Osteoblast (primary cell): ENCODE measurements at regions not wholly inside any gene's neighbourhood (a gene's known extent, or its start where the extent isn't known, plus 50 kb on each side); places are given as distances from the start of the nearest gene placed in this dataset.
"Not testable (repeated sequence)": the region's sequence is repeated elsewhere in the genome, so short reads cannot be mapped to it uniquely, and the experiment has no call there.

ENCODE experiments used
- DNase-seq: peaks from one replicate; pipeline ENCODE4 v3.0.0; 2011; ENCODE audit warnings: low spot score, mixed read lengths; ENCODE audit not compliant: insufficient read length; ENCODE audit errors: missing footprints
- H2AFZ ChIP-seq: 2 replicates; pipeline ENCODE4 v1.6.0; 2011; ENCODE audit warnings: mild to moderate bottlenecking, low read length
- H3K27ac ChIP-seq: 2 replicates; pipeline ENCODE4 v1.5.1; 2011; ENCODE audit warnings: mild to moderate bottlenecking, low read depth, low read length, moderate library complexity
- H3K27me3 ChIP-seq: 2 replicates; pipeline ENCODE4 v1.6.0; 2012; ENCODE audit warnings: mild to moderate bottlenecking, control low read depth, inconsistent platforms, low read length, moderate library complexity; ENCODE audit not compliant: insufficient read depth
- H3K36me3 ChIP-seq: 2 replicates; pipeline ENCODE4 v1.5.1; 2011; ENCODE audit warnings: mild to moderate bottlenecking, low read length, control low read depth, moderate library complexity; ENCODE audit not compliant: insufficient read depth
- H3K4me1 ChIP-seq: 2 replicates; pipeline ENCODE4 v1.5.1; 2011; ENCODE audit warnings: mild to moderate bottlenecking, low read length, control low read depth, moderate library complexity; ENCODE audit not compliant: insufficient read depth
- H3K4me2 ChIP-seq: 2 replicates; pipeline ENCODE4 v1.6.0; 2011; ENCODE audit warnings: mild to moderate bottlenecking, low read length; ENCODE audit not compliant: insufficient read depth
- H3K4me3 ChIP-seq: fragments of 200-600 bp; sonication (generic); 3 replicates; pipeline ENCODE4 v1.5.1; 2012; ENCODE audit warnings: mild to moderate bottlenecking, low read length, inconsistent platforms; ENCODE audit not compliant: insufficient read depth
- H3K79me2 ChIP-seq: 2 replicates; pipeline ENCODE4 v1.6.0; 2012; ENCODE audit warnings: mild to moderate bottlenecking, low read length, control low read depth, inconsistent platforms; ENCODE audit not compliant: insufficient read depth
- H3K9me3 ChIP-seq: 2 replicates; pipeline ENCODE4 v1.5.1; 2011; ENCODE audit warnings: low read depth, low read length, control low read depth
- H4K20me1 ChIP-seq: 2 replicates; pipeline ENCODE4 v1.6.0; 2012; ENCODE audit warnings: mild to moderate bottlenecking, low read length, control low read depth; ENCODE audit not compliant: insufficient read depth
- TF ChIP-seq, protein P1 (sequence below): IDR thresholded peaks from 2 replicates; pipeline ENCODE4 v1.5.1; 2011; ENCODE audit warnings: mild to moderate bottlenecking, low read depth, low read length, moderate library complexity; ENCODE audit errors: extremely low read depth

- TF ChIP-seq, protein P1, sequence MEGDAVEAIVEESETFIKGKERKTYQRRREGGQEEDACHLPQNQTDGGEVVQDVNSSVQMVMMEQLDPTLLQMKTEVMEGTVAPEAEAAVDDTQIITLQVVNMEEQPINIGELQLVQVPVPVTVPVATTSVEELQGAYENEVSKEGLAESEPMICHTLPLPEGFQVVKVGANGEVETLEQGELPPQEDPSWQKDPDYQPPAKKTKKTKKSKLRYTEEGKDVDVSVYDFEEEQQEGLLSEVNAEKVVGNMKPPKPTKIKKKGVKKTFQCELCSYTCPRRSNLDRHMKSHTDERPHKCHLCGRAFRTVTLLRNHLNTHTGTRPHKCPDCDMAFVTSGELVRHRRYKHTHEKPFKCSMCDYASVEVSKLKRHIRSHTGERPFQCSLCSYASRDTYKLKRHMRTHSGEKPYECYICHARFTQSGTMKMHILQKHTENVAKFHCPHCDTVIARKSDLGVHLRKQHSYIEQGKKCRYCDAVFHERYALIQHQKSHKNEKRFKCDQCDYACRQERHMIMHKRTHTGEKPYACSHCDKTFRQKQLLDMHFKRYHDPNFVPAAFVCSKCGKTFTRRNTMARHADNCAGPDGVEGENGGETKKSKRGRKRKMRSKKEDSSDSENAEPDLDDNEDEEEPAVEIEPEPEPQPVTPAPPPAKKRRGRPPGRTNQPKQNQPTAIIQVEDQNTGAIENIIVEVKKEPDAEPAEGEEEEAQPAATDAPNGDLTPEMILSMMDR: no peak
- Histone ChIP-seq H3K27ac (no peak overlapping the region), H3K9me3 (no peaks in the 10 kb centered on the region), H3K36me3 (no peaks in the 10 kb centered on the region), H4K20me1 (no peaks in the 10 kb centered on the region), H3K4me2 (no peak overlapping the region), H3K4me1 (no peaks in the 10 kb centered on the region), H3K4me3 (no peak overlapping the region), H2AFZ (no peak overlapping the region), H3K79me2 (no peaks in the 10 kb centered on the region), H3K27me3 (no peaks in the 10 kb centered on the region)
- no peak for DNase-seq
Measured at GRCh38 chr21:35384375-35384774, 335.3 kb upstream of the RUNX1 start.

DNA sequence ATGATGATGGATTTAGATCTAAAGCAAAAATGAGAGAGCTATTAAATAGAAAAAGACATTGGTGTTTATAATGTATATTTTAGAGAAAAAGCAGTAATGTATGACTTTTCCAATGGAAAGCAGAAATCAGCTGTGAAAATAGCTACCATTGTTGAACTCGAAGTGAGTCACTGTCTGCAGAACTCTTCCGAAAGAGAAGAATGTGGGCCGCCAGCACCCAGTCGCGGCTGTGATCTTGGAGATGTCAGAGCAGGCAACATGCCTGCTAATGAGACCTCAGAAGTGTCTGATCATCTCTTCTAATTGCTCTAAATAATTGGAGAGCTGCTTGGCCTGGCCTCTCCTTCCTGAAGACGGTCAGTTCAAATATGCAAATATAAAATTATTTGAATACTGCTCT is 333.6 kb upstream of the RUNX1 start:
- H3K9me3 ChIP-seq: no peaks in the 10 kb centered on the region
- no peak overlapping the region for H3K4me3 ChIP-seq
- TF ChIP-seq, protein P1: no peak
- no peaks in the 10 kb centered on the region for H3K36me3 ChIP-seq
- no peaks in the 10 kb centered on the region for H3K27me3 ChIP-seq
- no peak overlapping the region for H3K4me2 ChIP-seq
- H4K20me1 ChIP-seq: no peaks in the 10 kb centered on the region
- DNase-seq: no peak
- no peak overlapping the region for H3K27ac ChIP-seq
- no peak overlapping the region for H2AFZ ChIP-seq
- no peaks in the 10 kb centered on the region for H3K79me2 ChIP-seq
- H3K4me1 ChIP-seq: peaks cover 4% of the 10 kb centered on the region

DNA sequence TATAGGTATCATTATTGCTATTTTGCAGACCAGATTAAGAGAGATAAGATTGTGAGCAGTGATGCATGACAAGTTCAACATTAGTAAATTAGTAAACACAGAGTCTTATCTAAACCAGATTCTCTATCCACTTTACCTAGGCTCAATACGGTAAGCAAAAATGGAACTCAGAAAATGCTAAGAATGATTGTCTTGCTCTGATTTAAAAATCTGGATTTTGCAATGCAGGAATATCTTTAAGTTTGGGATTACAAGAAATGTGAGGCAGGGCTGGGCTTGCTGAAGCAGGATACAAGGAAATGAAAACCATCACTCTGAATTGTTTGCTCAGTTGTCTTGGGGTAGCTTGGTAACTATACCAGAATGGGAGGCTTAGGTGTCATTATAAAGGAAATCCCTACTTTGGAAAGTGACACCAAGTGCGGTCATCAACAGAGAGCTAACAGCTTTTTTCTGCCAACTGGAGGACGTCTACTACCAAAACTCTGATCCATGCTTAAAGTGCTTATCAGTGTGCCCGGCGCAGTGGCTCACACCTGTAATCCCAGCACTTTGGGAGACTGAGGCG is 332.7 kb upstream of the RUNX1 start:
- Histone ChIP-seq H3K4me3 (no peak overlapping the region), H4K20me1 (no peaks in the 10 kb centered on the region), H3K36me3 (no peaks in the 10 kb centered on the region), H3K9me3 (no peaks in the 10 kb centered on the region), H3K4me1 (peaks cover 10% of the 10 kb centered on the region), H3K27ac (no peak overlapping the region), H3K27me3 (no peaks in the 10 kb centered on the region), H2AFZ (no peak overlapping the region), H3K4me2 (no peak overlapping the region), H3K79me2 (no peaks in the 10 kb centered on the region)
- DNase-seq: no peak
- TF ChIP-seq, protein P1: no peak

DNA sequence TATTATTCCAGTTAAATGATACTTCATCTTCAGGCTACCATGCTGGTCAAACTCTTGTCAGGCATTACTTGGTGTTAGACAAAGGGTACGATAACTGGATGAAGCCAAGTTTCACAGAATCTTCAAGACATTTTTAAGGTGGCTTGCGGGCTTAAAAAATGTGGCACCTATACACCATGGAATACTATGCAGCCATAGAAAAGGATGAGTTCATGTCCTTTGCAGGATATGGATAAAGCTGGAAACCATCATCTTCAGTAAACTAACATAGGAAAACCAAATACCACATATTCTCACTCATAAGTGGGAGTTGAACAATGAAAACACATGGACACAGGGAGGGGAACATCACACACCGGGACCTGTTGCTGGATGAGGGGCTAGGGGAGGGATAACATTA is 331.2 kb upstream of the RUNX1 start:
- H3K4me3 ChIP-seq, H3K9me3 ChIP-seq, H4K20me1 ChIP-seq, H3K36me3 ChIP-seq, H3K27ac ChIP-seq, H2AFZ ChIP-seq, H3K79me2 ChIP-seq, H3K27me3 ChIP-seq, DNase-seq, H3K4me2 ChIP-seq: not testable (repeated sequence)
- H3K4me1 ChIP-seq: peaks cover 24% of the 10 kb centered on the region
